Tibial nerve (tissue), 4 donors: ENCODE measurements at regions not wholly inside any gene's neighbourhood (a gene's known extent, or its start where the extent isn't known, plus 50 kb on each side); places are given as distances from the start of the nearest gene placed in this dataset.

Experiments used
- CTCF ChIP-seq, 5 experiments: fragments of 200-600 bp in 3 of 5; fragments of 450-650 bp in 2 of 5; sonication (generic) in 3 of 5; IDR thresholded peaks; one replicate each; pipeline ENCODE4 v1.5.1; 2016 to 2019; ENCODE audit warnings: antibody characterized with exemption in 5 of 5, mild to moderate bottlenecking in 3 of 5, moderate library complexity in 2 of 5
- EP300 ChIP-seq, 2 donors: sonication (generic); formaldehyde crosslinking; IDR thresholded peaks; one replicate each; pipeline ENCODE4 v1.6.1; 2017; ENCODE audit warnings: antibody characterized with exemption in 2 of 2, mild to moderate bottlenecking in 1 of 2
- POLR2A ChIP-seq, 2 donors: fragments of 450-650 bp; IDR thresholded peaks; one replicate each; pipeline ENCODE4 v1.6.1; 2017; ENCODE audit warnings: antibody characterized with exemption in 2 of 2, mild to moderate bottlenecking in 2 of 2, moderate library complexity in 2 of 2

DNA sequence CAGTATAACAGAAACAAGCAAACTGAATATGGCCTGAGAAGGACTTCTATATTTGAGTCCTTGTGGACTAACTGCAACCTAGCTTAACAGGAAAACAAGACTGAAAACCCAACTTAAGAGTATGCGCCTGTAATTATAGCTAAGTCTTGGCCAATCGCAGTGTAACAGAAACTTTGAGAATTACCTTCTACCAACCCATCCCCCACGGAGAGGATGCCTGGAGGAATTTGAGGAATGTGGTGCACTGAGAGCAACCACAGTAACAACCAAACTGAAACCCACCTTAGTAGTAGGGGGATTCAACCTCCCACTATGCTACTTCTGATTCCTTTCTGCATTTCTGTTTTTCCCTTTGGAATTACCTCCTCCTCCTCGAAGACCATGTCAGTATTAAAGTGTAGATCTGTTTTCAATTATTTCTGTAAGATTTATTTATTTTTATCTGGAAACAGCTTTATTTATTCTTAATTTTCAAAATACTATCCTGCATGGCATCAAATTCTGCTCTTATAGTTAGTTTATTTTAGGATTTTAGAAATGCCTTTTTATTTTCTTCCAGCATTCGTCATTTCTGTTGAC, 393.6 kb downstream of the KCNA4 start:
- no peak for TF ChIP-seq CTCF (IDR thresholded peaks at IDR 0.05)
- no peak for TF ChIP-seq POLR2A (IDR thresholded peaks at IDR 0.05)
- no peak for TF ChIP-seq EP300 (IDR thresholded peaks at IDR 0.05)
